ENCODE measurements at regions not wholly inside any gene's neighbourhood (a gene's known extent, or its start where the extent isn't known, plus 50 kb on each side); places are given as distances from the start of the nearest gene placed in this dataset.

GRCh38 chr20:60780388-60781025, 471.6 kb upstream of the CDH4 start:
- H3K4me1 ChIP-seq (ENCODE audit: low read length), result no peaks in the 10 kb centered on the region
- no peaks in the 10 kb centered on the region for H3K36me3 ChIP-seq (replicated peaks; ENCODE audit: insufficient read depth, low read length)
- no peaks in the 10 kb centered on the region for H3F3A ChIP-seq (ENCODE audit: insufficient read depth, low read length)
- no peak overlapping the region for H3K4me3 ChIP-seq (ENCODE audit: low read length)
- no peak overlapping the region for H3K27ac ChIP-seq (ENCODE audit: low read length)
- no peaks in the 10 kb centered on the region for H3K9me2 ChIP-seq (replicated peaks; ENCODE audit: insufficient read depth, low read length)
- no peak overlapping the region for H2AFZ ChIP-seq (ENCODE audit: low read length)
- no peak overlapping the region for H3K4me2 ChIP-seq (ENCODE audit: low read depth, low read length)
- no peaks in the 10 kb centered on the region for H4K20me1 ChIP-seq (ENCODE audit: insufficient read depth, low read length)
- H3K9me3 ChIP-seq (replicated peaks; ENCODE audit: insufficient read depth, low read length), result no peaks in the 10 kb centered on the region
- no peaks in the 10 kb centered on the region for H3K27me3 ChIP-seq (replicated peaks; ENCODE audit: insufficient read depth, low read length)
- no peaks in the 10 kb centered on the region for H3K79me2 ChIP-seq (ENCODE audit: low read length)
- no peak for TF ChIP-seq CTCF (IDR thresholded peaks at IDR 0.05; ENCODE audit: low read length)
- no peak for TF ChIP-seq EZH2 (optimal IDR thresholded peaks at IDR 0.05; ENCODE audit: low read depth, low read length)
- TF ChIP-seq EZH2phosphoT487 (IDR thresholded peaks at IDR 0.05; ENCODE audit: low read length), result no peak
- H3K9ac ChIP-seq (ENCODE audit: low read length), result no peak overlapping the region
- DNase-seq, result no peak

GRCh38 chr20:60782959-60783625, 469.0 kb upstream of the CDH4 start:
- Histone ChIP-seq H3K4me2 (ENCODE audit: low read depth, low read length) (no peak overlapping the region), H3K9me3 (replicated peaks; ENCODE audit: insufficient read depth, low read length) (no peaks in the 10 kb centered on the region)

GRCh38 chr20:60785301-60785700, 466.8 kb upstream of the CDH4 start:
- no peaks in the 10 kb centered on the region for H3K9me2 ChIP-seq (replicated peaks; ENCODE audit: insufficient read depth, low read length)
- no peaks in the 10 kb centered on the region for H4K20me1 ChIP-seq (ENCODE audit: insufficient read depth, low read length)
- no peak overlapping the region for H3K9ac ChIP-seq (ENCODE audit: low read length)
- no peaks in the 10 kb centered on the region for H3K4me1 ChIP-seq (ENCODE audit: low read length)
- H3K27ac ChIP-seq (ENCODE audit: low read length), result no peak overlapping the region
- no peaks in the 10 kb centered on the region for H3K27me3 ChIP-seq (replicated peaks; ENCODE audit: insufficient read depth, low read length)
- no peaks in the 10 kb centered on the region for H3K9me3 ChIP-seq (replicated peaks; ENCODE audit: insufficient read depth, low read length)
- DNase-seq, result no peak
- H3K36me3 ChIP-seq (replicated peaks; ENCODE audit: insufficient read depth, low read length), result no peaks in the 10 kb centered on the region
- no peak overlapping the region for H3K4me3 ChIP-seq (ENCODE audit: low read length)
- no peaks in the 10 kb centered on the region for H3K79me2 ChIP-seq (ENCODE audit: low read length)
- TF ChIP-seq CTCF (IDR thresholded peaks at IDR 0.05; ENCODE audit: low read length), result no peak
- no peak for TF ChIP-seq EZH2phosphoT487 (IDR thresholded peaks at IDR 0.05; ENCODE audit: low read length)
- no peak for TF ChIP-seq EZH2 (optimal IDR thresholded peaks at IDR 0.05; ENCODE audit: low read depth, low read length)
- H3K4me2 ChIP-seq (ENCODE audit: low read depth, low read length), result no peak overlapping the region
- H3F3A ChIP-seq (ENCODE audit: insufficient read depth, low read length), result no peaks in the 10 kb centered on the region
- no peak overlapping the region for H2AFZ ChIP-seq (ENCODE audit: low read length)

More at GRCh38 chr20:60782959-60783625, 469.0 kb upstream of the CDH4 start:
- H3K79me2 ChIP-seq (ENCODE audit: low read length), result no peaks in the 10 kb centered on the region
- H3K27me3 ChIP-seq (replicated peaks; ENCODE audit: insufficient read depth, low read length), result no peaks in the 10 kb centered on the region
- H3K36me3 ChIP-seq (replicated peaks; ENCODE audit: insufficient read depth, low read length), result no peaks in the 10 kb centered on the region
- H2AFZ ChIP-seq (ENCODE audit: low read length), result no peak overlapping the region
- no peak overlapping the region for H3K9ac ChIP-seq (ENCODE audit: low read length)
- DNase-seq, result no peak
- no peaks in the 10 kb centered on the region for H3F3A ChIP-seq (ENCODE audit: insufficient read depth, low read length)
- H4K20me1 ChIP-seq (ENCODE audit: insufficient read depth, low read length), result no peaks in the 10 kb centered on the region
- TF ChIP-seq CTCF (IDR thresholded peaks at IDR 0.05; ENCODE audit: low read length) (no peak), EZH2phosphoT487 (IDR thresholded peaks at IDR 0.05; ENCODE audit: low read length) (no peak), EZH2 (optimal IDR thresholded peaks at IDR 0.05; ENCODE audit: low read depth, low read length) (no peak)
- H3K9me2 ChIP-seq (replicated peaks; ENCODE audit: insufficient read depth, low read length), result no peaks in the 10 kb centered on the region
- no peak overlapping the region for H3K27ac ChIP-seq (ENCODE audit: low read length)
- no peak overlapping the region for H3K4me3 ChIP-seq (ENCODE audit: low read length)
- no peaks in the 10 kb centered on the region for H3K4me1 ChIP-seq (ENCODE audit: low read length)
